ENCODE measurements at regions not wholly inside any gene's neighbourhood (a gene's known extent, or its start where the extent isn't known, plus 50 kb on each side); places are given as distances from the start of the nearest gene placed in this dataset.
"Not testable (repeated sequence)": the region's sequence is repeated elsewhere in the genome, so short reads cannot be mapped to it uniquely, and the experiment has no call there.

GRCh38 chr15:79505956-79506355, 73.8 kb downstream of the MINAR1 start:
- no peak overlapping the region for H3K4me3 ChIP-seq (ENCODE audit: control insufficient read depth, low read depth, low read length)
- DNase-seq (ENCODE audit: low read depth) = no peak
- no peak for TF ChIP-seq CTCF (IDR thresholded peaks at IDR 0.05; ENCODE audit: control insufficient read depth, insufficient read depth, low read depth, low read length, missing control alignments)

- DNase-seq (ENCODE audit: low read depth); H3K4me3 ChIP-seq (ENCODE audit: control insufficient read depth, low read depth, low read length): not testable (repeated sequence)
Observed at GRCh38 chr15:79512844-79513243, 80.7 kb downstream of the MINAR1 start.

- no peak overlapping the region for H3K4me3 ChIP-seq (ENCODE audit: control insufficient read depth, low read depth, low read length)
- no peak for DNase-seq (ENCODE audit: low read depth)
- TF ChIP-seq CTCF (IDR thresholded peaks at IDR 0.05; ENCODE audit: control insufficient read depth, insufficient read depth, low read depth, low read length, missing control alignments) = no peak
Observed at GRCh38 chr15:79513417-79513816, 81.3 kb downstream of the MINAR1 start.

GRCh38 chr15:79513940-79514339, 81.8 kb downstream of the MINAR1 start:
- DNase-seq (ENCODE audit: low read depth) = no peak
- no peak for TF ChIP-seq CTCF (IDR thresholded peaks at IDR 0.05; ENCODE audit: control insufficient read depth, insufficient read depth, low read depth, low read length, missing control alignments)
- H3K4me3 ChIP-seq (ENCODE audit: control insufficient read depth, low read depth, low read length) = no peak overlapping the region

GRCh38 chr15:79515300-79516027, 83.3 kb downstream of the MINAR1 start:
- H3K4me3 ChIP-seq (ENCODE audit: control insufficient read depth, low read depth, low read length) = no peak overlapping the region
- no peak for TF ChIP-seq CTCF (IDR thresholded peaks at IDR 0.05; ENCODE audit: control insufficient read depth, insufficient read depth, low read depth, low read length, missing control alignments)
- DNase-seq (ENCODE audit: low read depth) = no peak

GRCh38 chr15:79516155-79516554, 84.0 kb downstream of the MINAR1 start:
- H3K4me3 ChIP-seq (ENCODE audit: control insufficient read depth, low read depth, low read length) = no peak overlapping the region
- no peak for DNase-seq (ENCODE audit: low read depth)
- TF ChIP-seq CTCF (IDR thresholded peaks at IDR 0.05; ENCODE audit: control insufficient read depth, insufficient read depth, low read depth, low read length, missing control alignments) = no peak

GRCh38 chr15:79516646-79517045, 84.5 kb downstream of the MINAR1 start:
- DNase-seq (ENCODE audit: low read depth) = no peak
- H3K4me3 ChIP-seq (ENCODE audit: control insufficient read depth, low read depth, low read length) = no peak overlapping the region
- no peak for TF ChIP-seq CTCF (IDR thresholded peaks at IDR 0.05; ENCODE audit: control insufficient read depth, insufficient read depth, low read depth, low read length, missing control alignments)
